NT2/D1 (cell line): ENCODE measurements at regions not wholly inside any gene's neighbourhood (a gene's known extent, or its start where the extent isn't known, plus 50 kb on each side); places are given as distances from the start of the nearest gene placed in this dataset.

Experiments
- SUZ12 ChIP-seq: IDR thresholded peaks from 2 replicates; pipeline ENCODE4 v1.6.1; 2011; ENCODE audit not compliant: insufficient read length, insufficient read depth; ENCODE audit errors: extremely low read depth
- YY1 ChIP-seq: IDR thresholded peaks from 2 replicates; pipeline ENCODE4 v1.6.1; 2011; ENCODE audit not compliant: insufficient read length, insufficient read depth
- ZNF274 ChIP-seq: IDR thresholded peaks from 2 replicates; pipeline ENCODE4 v1.6.1; 2011; ENCODE audit warnings: mild to moderate bottlenecking, low read depth, low read length

- TF ChIP-seq ZNF274 (no peak), SUZ12 (no peak), YY1 (no peak)
Measured at GRCh38 chr4:188452097-188452496, 312.9 kb downstream of the TRIML1 start.
